ENCODE measurements at regions not wholly inside any gene's neighbourhood (a gene's known extent, or its start where the extent isn't known, plus 50 kb on each side); places are given as distances from the start of the nearest gene placed in this dataset.
A peak's percentile ranks its signal among the peaks of the same experiment; 100 is the strongest.

DNA sequence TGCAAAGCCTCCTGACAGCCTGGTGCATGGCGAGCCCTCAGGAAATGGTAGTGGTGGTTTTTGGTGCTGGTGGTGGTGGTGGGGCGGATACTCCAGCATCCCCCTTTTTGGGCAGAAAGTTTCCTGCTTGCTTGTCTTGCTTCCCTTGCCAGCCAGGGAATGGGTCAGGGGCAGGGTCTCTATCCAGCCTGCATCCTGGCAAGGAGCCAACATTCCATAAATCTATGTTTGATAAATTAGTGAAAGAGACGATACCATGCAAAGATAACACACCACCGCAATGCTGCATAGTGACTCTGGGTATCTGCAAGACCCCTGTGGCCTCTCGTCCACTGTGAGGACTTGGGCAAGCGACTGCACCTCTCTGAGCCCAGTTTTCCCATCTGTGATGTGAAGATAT, 246.2 kb downstream of the LRFN2 start:
- DNase-seq: no peak

- DNase-seq: no peak
Measured at GRCh38 chr6:40340196-40340595, 247.0 kb downstream of the LRFN2 start.

DNA sequence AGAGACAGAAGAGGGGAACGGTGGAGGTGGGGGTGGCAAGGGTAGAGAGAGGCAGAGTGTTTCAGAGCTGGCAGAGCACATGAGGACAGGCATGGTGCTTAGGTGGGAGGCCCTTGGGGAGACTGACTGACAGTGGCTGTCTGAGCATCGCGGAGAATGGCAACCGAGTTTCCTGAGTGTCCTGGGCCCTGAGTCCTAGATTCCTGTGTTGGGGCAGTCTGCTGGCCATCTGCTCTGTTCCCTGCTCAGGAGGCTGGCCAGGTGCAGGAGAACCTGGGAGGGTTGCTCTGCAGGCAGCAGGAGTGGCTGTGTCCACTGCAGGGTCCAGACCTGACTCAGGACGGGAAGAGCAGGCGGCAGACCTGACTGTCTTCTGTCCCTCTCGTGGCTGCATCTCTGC, 248.9 kb downstream of the LRFN2 start:
- DNase-seq: no peak

DNA sequence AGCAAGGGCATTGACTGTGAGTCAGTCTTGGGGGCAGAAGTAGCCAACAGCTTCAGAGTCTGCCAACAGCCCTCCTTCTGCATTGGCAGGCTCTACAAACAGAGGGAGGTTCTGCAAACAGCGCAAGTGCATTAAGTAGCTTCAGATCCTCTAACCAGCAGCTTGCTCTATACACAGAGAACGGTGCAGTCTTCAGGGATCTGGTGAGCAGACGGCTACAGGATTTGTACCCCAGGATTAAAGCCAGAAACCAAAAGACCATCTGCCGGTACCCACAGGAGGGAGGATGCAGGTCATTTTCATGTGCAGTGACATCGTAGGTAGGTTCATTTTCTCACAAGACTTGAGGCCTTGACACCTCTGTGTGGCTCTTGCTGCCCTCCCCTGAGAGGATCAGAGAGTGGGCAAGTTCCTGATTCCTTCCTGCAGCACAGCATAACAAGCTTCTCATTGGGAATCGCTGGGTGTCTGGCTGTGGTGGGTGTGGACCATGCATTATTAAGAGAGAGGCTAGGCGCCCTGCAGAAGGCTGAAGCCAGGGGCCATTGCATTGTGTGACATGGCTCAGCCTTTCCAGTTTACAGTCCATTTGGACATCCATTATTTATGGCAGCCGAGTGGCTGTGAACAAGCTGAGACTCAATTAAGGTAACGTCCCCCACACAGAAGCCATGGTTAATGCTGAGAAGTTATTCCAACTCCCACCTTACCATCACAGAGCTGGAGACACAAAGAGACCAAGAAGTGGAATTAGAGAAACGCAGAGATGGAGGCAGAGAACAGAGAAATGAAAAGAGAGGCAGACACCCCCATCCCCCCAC, 250.0 kb downstream of the LRFN2 start:
- no peak for DNase-seq

GRCh38 chr6:40336296-40336695, 250.9 kb downstream of the LRFN2 start:
- DNase-seq: no peak

GRCh38 chr6:40334496-40335270, 252.5 kb downstream of the LRFN2 start:
- no peak for DNase-seq

GRCh38 chr6:40331545-40331944, 255.6 kb downstream of the LRFN2 start:
- DNase-seq: no peak

- no peak for DNase-seq
Measured at GRCh38 chr6:40330301-40330721, 256.9 kb downstream of the LRFN2 start.

- DNase-seq: no peak
Measured at GRCh38 chr6:40328986-40329545, 258.1 kb downstream of the LRFN2 start.

DNA sequence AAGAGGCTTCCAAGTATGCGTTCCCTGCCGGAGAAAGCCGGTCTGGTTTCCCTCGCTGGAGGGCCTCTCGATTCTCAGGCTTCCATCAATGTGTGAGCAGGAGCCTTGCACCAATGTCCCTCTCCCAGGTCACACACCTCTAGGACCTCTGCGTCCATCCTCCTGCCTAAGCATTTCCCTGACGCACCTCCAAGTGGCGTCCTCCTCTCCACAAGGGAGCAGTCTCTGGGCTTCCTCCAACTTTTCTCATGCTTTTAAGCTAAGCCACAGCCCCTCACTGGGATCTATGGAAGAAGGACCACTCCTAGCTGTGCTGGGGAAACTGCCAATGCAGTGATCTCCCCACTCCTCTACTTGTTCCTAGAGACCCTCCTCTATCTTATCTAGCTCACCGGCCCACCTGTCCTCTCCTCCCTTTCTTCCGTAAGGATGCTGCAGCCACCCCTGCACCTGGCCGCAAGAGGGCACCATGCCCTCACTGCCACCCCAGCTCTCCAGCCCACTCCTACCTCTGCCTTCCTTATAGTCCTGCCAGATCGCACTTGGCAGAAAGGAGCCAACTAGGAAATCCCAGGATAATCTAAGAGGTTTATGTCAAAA, 258.7 kb downstream of the LRFN2 start:
- peak in 2 of 5 donors; percentile 13 to 17 for DNase-seq

- DNase-seq: no peak
Measured at GRCh38 chr6:40326714-40327421, 260.3 kb downstream of the LRFN2 start.

DNA sequence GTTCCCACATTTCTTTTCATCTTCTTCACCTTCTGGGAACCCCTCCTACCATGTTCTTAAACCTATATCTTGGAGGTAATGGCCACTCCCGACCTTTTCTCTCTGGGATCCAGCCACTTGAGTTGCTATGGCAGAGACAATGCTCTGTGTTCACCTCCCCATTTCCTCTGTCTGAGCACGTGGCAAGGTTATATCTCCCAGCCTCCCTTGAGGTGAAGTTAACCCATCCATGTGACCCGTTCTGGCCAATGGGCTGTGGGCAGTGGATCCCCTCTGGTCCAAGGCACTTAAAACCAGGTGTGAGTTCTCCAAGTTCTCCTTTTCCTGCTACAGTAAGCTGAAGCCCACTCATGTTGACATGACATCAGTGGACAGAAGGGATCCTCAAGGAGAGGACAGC, 261.4 kb downstream of the LRFN2 start:
- DNase-seq: no peak

- DNase-seq: no peak
Measured at GRCh38 chr6:40325041-40325440, 262.1 kb downstream of the LRFN2 start.

GRCh38 chr6:40323881-40324634, 263.1 kb downstream of the LRFN2 start:
- DNase-seq: no peak

- DNase-seq: no peak
Measured at GRCh38 chr6:40322336-40322735, 264.8 kb downstream of the LRFN2 start.

GRCh38 chr6:40321616-40322015, 265.5 kb downstream of the LRFN2 start:
- no peak for DNase-seq

GRCh38 chr6:40320947-40321346, 266.2 kb downstream of the LRFN2 start:
- DNase-seq: no peak

DNA sequence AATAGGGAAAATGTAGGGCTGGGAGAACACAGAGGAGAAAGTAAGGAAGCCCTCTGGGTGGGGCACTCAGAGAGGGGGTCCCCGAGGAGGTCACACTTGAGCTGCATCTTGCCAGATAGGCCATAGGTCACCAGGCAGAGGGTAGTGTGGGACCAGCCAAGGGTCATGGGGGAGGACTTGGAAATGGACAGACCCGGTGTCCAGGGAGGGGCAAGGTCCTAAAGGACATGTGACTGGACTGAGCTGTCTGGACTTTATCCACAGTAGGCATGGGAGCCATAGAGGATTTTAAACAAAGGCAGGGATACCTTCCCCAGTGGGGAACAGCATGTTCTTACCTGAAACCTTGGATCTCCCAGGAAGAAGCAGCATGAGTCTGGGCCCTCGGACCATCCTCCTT, 266.7 kb downstream of the LRFN2 start:
- DNase-seq: no peak

DNA sequence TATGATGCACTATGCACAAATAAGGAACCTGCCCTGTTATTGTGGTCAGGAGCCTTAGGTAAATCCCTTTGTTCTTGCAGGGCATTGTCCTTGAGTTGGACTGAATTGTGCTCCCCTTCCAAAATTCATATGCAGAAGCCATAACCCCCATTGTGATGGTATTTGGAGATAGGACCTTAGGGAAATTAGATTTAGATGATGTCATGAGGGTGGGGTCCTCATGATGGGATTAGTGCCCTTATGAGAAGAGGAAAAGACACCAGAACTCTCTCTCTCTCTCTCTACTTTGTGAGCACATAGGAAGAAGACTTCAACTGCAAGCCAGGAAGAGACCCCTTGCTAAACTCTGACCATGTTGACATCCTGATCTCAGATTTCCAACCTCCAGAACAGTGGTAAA, 268.0 kb downstream of the LRFN2 start:
- DNase-seq: no peak

DNA sequence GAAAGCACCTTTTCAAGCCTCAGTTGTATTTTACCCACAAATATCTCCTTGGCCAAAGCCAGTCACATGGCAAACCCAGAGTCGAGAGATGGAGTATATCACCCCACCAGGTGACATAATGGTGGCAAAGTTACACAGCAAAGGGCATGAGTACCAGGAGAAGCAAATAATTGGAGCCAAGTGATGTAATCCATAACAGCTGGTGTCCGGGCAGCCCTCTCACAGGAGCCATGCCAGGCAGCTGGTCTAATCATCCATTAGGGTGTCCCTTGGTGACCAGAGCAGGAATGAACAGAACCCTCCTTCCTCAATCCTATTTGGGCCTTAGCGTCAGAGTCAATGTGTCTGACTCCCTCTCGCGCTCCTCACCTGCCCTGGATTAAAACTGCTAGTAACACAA, 272.1 kb downstream of the LRFN2 start:
- no peak for DNase-seq

DNA sequence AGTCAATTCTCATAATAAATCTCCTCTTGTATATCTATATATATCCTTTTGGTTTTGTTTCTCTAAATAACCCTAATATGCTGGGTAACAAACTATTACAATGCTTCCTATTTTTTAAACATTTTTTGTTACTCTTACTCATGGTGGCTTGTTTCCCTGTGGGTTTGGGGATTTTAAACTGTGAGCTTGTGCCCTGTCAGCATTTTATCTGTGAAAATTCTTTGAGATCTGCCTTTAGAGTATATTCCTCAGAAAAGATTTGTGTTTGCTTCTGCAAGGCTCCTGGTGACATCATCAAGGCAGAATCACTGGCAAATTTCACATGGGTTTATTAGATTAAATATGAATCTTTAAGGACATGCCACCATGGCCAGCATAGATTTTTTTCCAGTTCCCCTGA, 273.6 kb downstream of the LRFN2 start:
- no peak for DNase-seq

Measured in T-helper 1 cell (primary cell).